ENCODE measurements at regions not wholly inside any gene's neighbourhood (a gene's known extent, or its start where the extent isn't known, plus 50 kb on each side); places are given as distances from the start of the nearest gene placed in this dataset.
"Not testable (repeated sequence)": the region's sequence is repeated elsewhere in the genome, so short reads cannot be mapped to it uniquely, and the experiment has no call there.

DNA sequence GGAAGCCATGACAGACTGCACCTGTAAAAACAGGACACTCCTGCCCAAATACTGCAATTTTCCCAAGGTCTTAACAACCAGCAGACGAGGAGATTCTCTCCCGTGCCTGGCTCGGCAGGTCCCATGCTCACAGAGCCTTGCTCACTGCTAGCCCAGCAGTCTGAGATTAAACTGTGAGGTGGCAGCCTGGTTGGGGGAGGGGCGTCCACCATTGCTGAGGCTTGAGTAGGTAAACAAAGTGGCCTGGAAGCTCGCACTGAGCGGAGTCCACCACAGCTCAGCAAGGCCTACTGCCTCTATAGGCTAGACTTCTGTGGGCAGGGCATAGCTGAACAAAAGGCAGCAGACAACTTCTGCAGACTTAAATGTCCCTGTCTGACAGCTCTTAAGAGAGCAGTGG is 80.3 kb downstream of the ANXA5 start:
- peaks cover 20% of the 10 kb centered on the region for H3K27me3 Mint-ChIP-seq
- H3K4me3 Mint-ChIP-seq; H3K4me1 Mint-ChIP-seq; H3K9me3 Mint-ChIP-seq; H3K27ac Mint-ChIP-seq; H3K36me3 Mint-ChIP-seq (ENCODE audit: low read depth); ATAC-seq (replicated peaks): not testable (repeated sequence)

DNA sequence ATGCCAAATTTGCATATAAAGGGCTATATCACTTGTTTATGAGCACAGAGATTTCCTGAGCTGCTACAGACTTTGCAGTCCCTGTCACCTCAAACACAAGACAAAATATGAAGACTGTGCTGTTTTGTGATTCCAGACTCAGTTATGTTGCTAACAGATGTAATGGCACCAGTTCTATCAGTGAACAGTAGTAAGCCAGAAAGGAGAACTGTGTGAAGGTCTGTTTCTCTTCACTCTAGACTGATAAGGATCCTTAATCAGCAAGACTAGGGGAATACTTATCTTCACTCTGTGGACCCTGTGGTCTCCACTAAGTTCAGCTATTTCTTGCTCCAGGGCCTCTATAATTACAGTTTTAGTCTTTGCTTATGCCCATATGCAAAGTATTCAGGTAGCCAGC is 82.7 kb downstream of the ANXA5 start:
- no peak for ATAC-seq (replicated peaks)
- H3K36me3 Mint-ChIP-seq (ENCODE audit: low read depth) = no peaks in the 10 kb centered on the region
- H3K9me3 Mint-ChIP-seq = no peaks in the 10 kb centered on the region
- no peak overlapping the region for H3K4me3 Mint-ChIP-seq
- H3K27me3 Mint-ChIP-seq = peaks cover 20% of the 10 kb centered on the region
- H3K4me1 Mint-ChIP-seq = no peaks in the 10 kb centered on the region
- H3K27ac Mint-ChIP-seq = no peak overlapping the region

DNA sequence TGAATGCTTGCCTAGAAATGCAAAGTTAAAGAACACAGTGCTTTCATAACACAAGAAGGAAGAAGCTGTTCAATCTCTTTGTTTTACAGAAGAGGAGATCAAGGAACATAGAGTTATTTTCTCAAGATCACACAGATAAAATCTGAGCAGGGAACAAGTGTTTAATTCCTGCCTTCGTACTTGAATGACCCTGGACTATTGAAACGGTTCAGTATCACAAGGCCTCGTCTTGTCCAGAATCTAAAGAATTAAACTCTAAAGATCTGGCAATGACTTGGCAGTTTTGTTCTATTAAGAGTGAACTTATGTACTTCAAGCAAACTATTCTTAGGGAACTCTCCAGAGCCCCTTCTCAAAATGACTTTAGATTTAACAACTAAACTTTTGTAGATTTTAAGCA is 97.7 kb downstream of the ANXA5 start:
- H3K9me3 Mint-ChIP-seq = no peaks in the 10 kb centered on the region
- H3K4me1 Mint-ChIP-seq = no peaks in the 10 kb centered on the region
- ATAC-seq (replicated peaks) = no peak
- no peaks in the 10 kb centered on the region for H3K36me3 Mint-ChIP-seq (ENCODE audit: low read depth)
- H3K27ac Mint-ChIP-seq = no peak overlapping the region
- H3K27me3 Mint-ChIP-seq = peaks cover 3% of the 10 kb centered on the region
- no peak overlapping the region for H3K4me3 Mint-ChIP-seq

DNA sequence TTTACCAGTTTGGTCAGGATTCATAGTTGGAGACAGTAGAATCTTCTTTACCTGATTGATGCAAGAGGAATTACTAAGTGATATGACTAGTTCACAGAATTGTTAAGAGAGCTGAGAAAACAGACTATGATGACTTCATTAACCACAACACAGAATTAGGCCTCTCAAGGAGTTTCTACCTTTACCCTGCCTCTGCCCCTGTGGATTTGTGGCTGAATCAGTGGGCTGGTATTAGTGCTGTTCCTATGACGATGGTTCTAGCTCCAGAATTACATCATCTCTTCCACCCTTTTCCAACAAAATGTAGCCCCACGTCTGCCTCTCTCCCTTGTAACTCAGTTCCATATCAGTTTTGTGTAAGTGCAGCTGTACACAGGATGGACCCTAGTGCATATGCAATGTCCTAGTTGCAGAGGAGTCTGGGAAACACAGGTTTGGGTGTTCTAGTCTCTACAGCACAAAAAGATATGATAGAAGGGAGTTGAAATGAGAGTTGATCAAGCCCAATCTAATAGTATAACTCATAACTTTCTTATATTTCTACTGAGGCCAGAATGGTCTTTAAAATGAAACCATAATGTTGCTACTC is 99.3 kb downstream of the ANXA5 start:
- Mint-ChIP-seq H3K4me1 (no peaks in the 10 kb centered on the region), H3K27ac (no peak overlapping the region), H3K4me3 (no peak overlapping the region), H3K27me3 (peaks cover 3% of the 10 kb centered on the region), H3K9me3 (no peaks in the 10 kb centered on the region), H3K36me3 (ENCODE audit: low read depth) (no peaks in the 10 kb centered on the region)
- ATAC-seq (replicated peaks) = peak; percentile 97

DNA sequence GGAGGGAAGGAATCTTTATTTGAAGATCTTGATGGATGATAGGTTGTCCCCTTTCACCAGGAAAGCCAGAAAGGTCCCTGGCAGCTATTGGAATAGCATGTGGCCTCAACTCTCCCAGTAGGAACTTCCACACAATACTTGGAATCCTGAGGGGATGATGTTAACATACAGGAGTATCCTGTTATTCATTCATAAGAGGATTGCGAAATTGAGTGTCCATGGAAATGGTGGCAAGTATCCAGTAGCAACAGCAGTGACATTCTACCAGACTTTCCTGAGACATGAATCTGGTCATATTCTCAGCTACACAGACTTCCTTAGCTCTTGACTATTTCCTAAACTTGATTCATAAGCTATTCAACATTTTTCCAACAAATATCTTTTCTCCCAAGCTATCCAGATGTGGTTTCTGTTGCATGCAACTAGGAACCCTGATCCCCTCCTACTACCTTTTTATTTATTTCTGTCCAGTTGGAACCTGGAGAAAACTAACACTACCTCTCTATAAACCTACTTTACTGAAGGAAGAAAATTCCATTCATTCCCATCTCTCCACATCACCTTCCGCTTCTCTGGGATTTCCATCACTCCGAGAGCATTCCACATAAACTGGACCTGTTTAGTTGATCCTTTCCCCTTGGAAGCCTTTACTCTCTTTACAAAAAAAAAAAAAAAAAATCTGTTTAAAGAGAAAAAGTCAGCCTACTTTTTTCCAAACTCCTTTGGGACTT is 101.8 kb downstream of the ANXA5 start:
- H3K4me1 Mint-ChIP-seq = no peaks in the 10 kb centered on the region
- no peak overlapping the region for H3K4me3 Mint-ChIP-seq
- peaks cover 11% of the 10 kb centered on the region for H3K27me3 Mint-ChIP-seq
- no peak overlapping the region for H3K27ac Mint-ChIP-seq
- no peaks in the 10 kb centered on the region for H3K9me3 Mint-ChIP-seq
- ATAC-seq (replicated peaks) = no peak
- no peaks in the 10 kb centered on the region for H3K36me3 Mint-ChIP-seq (ENCODE audit: low read depth)

DNA sequence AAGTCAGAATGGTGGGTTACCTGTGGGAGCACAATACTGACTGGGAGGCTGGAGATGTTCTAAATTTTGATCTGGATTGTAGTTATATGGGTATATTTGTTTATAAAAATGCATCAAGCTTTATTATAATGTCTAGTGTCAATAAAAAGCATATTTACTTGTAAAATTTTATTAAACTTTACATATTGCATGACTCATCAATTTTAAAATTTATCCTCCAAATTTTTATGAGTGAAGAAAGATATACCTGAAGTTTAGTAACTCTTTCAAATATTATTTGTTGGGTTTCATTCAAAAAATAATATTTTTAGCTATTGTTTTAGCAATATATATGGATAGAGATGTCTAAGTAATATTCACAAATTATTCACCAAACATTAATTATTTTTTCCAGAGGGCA is 103.0 kb downstream of the ANXA5 start:
- Mint-ChIP-seq H3K4me1 (no peaks in the 10 kb centered on the region), H3K4me3 (no peak overlapping the region), H3K36me3 (ENCODE audit: low read depth) (no peaks in the 10 kb centered on the region), H3K27me3 (peaks cover 14% of the 10 kb centered on the region), H3K27ac (no peak overlapping the region), H3K9me3 (no peaks in the 10 kb centered on the region)
- no peak for ATAC-seq (replicated peaks)

DNA sequence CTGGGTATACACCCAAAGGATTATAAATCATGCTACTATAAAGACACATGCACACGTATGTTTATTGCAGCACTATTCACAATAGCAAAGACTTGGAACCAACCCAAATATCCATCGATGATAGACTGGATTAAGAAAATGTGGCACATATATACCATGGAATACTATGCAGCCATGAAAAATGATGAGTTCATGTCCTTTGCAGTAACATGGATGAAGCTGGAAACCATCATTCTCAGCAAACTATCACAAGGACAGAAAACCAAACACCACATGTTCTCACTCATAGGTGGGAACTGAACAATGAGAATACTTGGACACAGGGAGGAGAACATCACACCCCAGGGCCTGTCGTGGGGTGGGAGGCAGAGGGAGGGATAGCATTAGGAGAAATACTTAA is 104.5 kb downstream of the ANXA5 start:
- H3K27me3 Mint-ChIP-seq = peaks cover 27% of the 10 kb centered on the region
- H3K36me3 Mint-ChIP-seq (ENCODE audit: low read depth); H3K4me3 Mint-ChIP-seq; H3K27ac Mint-ChIP-seq; ATAC-seq (replicated peaks); H3K9me3 Mint-ChIP-seq; H3K4me1 Mint-ChIP-seq: not testable (repeated sequence)

DNA sequence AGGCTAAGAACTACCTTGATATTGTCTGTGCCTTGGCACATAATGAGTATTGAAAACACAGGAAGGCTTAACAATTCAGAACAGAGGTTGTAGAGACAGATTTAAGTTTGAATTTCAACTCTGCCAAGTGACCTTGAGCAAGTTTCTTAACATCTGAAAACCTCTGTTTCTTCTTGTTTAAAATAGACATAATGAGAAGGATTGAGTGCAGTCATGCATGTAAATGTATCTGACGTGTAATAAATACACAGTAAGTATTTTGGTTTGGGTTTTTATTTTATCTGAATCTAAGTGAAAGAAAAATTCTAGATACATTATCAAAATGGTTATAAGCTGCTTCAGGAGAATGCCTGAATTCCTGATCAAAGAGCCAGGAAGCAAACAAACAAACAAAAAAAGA is 111.9 kb downstream of the ANXA5 start:
- no peaks in the 10 kb centered on the region for H3K36me3 Mint-ChIP-seq (ENCODE audit: low read depth)
- ATAC-seq (replicated peaks) = no peak
- H3K4me1 Mint-ChIP-seq = peaks cover 6% of the 10 kb centered on the region
- no peaks in the 10 kb centered on the region for H3K9me3 Mint-ChIP-seq
- H3K27ac Mint-ChIP-seq = no peak overlapping the region
- no peak overlapping the region for H3K4me3 Mint-ChIP-seq
- peaks cover 51% of the 10 kb centered on the region for H3K27me3 Mint-ChIP-seq

DNA sequence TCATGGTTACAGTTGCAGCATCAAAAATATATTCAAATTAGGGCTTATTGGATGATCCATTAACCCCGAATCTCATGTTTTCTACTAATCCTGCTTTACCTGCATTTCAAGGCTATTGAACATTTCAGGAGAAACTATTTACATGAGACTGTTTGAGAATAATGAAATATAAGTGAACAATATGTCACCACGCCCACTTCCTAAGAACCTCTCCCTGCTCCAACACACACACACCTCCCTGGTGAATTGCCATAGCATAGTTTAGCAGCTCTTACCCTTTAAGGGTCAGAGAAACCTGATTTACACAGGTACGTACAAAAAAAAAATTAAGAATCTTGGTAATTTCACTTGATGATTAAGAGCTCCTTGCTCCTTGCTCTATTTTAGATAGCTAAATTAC is 113.4 kb downstream of the ANXA5 start:
- ATAC-seq (replicated peaks) = no peak
- peaks cover 6% of the 10 kb centered on the region for H3K4me1 Mint-ChIP-seq
- no peak overlapping the region for H3K27ac Mint-ChIP-seq
- H3K9me3 Mint-ChIP-seq = no peaks in the 10 kb centered on the region
- H3K27me3 Mint-ChIP-seq = peaks cover 54% of the 10 kb centered on the region
- no peak overlapping the region for H3K4me3 Mint-ChIP-seq
- H3K36me3 Mint-ChIP-seq (ENCODE audit: low read depth) = no peaks in the 10 kb centered on the region

DNA sequence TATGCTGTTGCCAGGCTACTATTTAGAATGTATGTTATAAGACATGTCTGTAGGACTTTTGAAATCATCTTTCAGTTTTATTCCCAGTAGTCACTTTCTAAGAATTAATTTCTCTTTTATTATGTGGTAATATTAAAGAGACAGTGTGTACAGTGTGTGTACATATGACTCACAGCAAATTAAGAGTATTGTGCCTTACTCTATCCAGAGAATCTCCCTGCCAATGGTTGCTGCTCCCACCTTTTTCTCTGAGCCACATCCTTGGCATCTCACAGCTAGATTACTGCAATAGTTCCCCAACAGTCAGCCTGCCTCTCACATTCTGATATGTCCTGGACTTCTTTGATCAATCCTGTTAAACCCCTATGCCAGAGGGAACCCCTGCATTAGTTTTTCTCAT is 114.5 kb downstream of the ANXA5 start:
- no peak overlapping the region for H3K27ac Mint-ChIP-seq
- peaks cover 48% of the 10 kb centered on the region for H3K27me3 Mint-ChIP-seq
- peaks cover 6% of the 10 kb centered on the region for H3K4me1 Mint-ChIP-seq
- no peaks in the 10 kb centered on the region for H3K9me3 Mint-ChIP-seq
- no peak for ATAC-seq (replicated peaks)
- no peaks in the 10 kb centered on the region for H3K36me3 Mint-ChIP-seq (ENCODE audit: low read depth)
- H3K4me3 Mint-ChIP-seq = no peak overlapping the region

DNA sequence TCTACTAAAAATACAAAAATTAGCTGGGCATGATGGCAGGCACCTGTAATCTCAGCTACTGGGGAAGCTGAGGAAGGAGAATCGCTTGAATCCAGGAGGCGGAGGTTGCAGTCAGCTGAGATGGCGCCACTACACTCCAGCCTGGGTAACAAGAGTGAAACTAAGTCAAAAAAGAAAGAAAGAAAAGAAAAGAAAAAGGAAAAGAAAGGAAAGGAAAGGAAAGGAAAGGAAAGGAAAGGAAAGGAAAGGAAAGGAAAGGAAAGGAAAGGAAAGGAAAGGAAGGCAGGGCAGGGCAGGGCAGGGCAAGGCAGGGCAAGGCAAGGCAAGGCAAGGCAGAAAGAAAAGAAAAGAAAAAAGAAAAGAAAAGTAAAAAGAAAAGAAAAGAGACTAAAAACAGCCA is 121.4 kb downstream of the ANXA5 start:
- H3K36me3 Mint-ChIP-seq (ENCODE audit: low read depth); ATAC-seq (replicated peaks); H3K9me3 Mint-ChIP-seq; H3K4me1 Mint-ChIP-seq; H3K27ac Mint-ChIP-seq; H3K4me3 Mint-ChIP-seq: not testable (repeated sequence)
- peaks cover 33% of the 10 kb centered on the region for H3K27me3 Mint-ChIP-seq

DNA sequence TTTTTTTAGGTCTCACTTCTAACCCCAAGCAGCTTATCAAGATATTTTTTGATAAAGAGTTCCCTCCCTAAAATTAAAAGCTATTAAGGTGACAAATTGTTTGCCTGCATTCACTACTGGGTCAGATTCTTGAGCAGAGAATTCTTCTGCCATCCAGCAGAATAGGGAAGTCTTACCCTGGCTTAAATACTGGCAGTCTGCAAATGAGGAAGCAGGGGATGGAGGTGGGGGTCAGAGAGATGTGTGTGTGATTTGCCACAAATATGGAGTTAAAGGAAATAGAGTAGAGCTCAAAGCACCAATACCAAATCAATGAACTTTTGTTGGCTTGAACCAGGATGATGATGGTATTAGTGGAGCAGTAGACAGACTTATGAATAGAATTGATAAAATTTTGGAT is 122.2 kb downstream of the ANXA5 start:
- no peaks in the 10 kb centered on the region for H3K9me3 Mint-ChIP-seq
- no peaks in the 10 kb centered on the region for H3K36me3 Mint-ChIP-seq (ENCODE audit: low read depth)
- no peak overlapping the region for H3K4me3 Mint-ChIP-seq
- no peaks in the 10 kb centered on the region for H3K4me1 Mint-ChIP-seq
- peaks cover 40% of the 10 kb centered on the region for H3K27me3 Mint-ChIP-seq
- no peak overlapping the region for H3K27ac Mint-ChIP-seq
- no peak for ATAC-seq (replicated peaks)

DNA sequence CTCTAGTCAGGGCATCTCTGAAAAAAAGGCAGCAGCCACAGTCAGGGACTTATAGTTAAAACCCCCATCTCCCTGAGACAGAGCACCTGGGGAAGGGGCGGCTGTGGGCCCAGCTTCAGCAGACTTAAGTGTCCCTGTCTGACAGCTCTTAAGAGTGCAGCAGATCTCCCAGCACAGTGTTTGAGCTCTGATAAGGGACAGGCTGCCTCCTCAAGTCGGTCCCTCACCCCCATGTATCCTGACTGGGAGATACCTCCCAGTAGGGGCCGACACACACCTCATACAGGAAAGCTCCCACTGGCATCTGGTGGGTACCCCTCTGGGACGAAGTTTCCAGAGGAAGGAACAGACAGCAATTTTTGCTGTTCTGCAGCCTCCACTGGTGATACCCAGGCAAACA is 129.0 kb downstream of the ANXA5 start:
- peaks cover 33% of the 10 kb centered on the region for H3K27me3 Mint-ChIP-seq
- H3K27ac Mint-ChIP-seq = no peak overlapping the region
- H3K9me3 Mint-ChIP-seq = no peaks in the 10 kb centered on the region
- ATAC-seq (replicated peaks) = no peak
- H3K4me3 Mint-ChIP-seq = no peak overlapping the region
- no peaks in the 10 kb centered on the region for H3K36me3 Mint-ChIP-seq (ENCODE audit: low read depth)
- no peaks in the 10 kb centered on the region for H3K4me1 Mint-ChIP-seq

DNA sequence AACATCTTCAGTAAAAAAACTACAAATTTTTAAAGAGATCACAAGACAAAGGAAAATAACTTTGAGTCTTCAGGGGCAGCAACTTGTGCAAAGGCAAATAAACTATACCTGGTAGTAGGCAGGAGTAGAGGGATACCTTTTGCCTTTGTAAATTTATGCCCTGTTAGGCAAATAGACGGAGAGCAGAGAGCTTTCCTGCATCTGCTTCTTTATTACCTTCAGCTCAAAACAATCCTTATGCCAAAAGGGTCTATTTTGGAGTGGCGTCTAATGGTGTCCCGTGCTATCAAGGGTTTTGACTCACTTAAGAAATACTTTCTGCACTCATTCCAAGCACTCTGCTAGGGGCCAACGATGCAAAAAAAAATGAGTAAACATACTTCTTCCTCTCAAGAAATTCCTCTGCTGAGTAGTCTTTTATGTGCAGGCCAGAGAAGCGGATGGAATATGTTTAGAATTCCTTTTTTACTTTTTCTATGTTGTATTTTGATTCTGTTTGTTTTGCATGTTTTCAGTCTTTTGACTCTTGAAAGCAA is 131.9 kb downstream of the ANXA5 start:
- H3K4me1 Mint-ChIP-seq = no peaks in the 10 kb centered on the region
- no peak for ATAC-seq (replicated peaks)
- H3K27ac Mint-ChIP-seq = no peak overlapping the region
- H3K27me3 Mint-ChIP-seq = peaks cover 34% of the 10 kb centered on the region
- H3K9me3 Mint-ChIP-seq = no peaks in the 10 kb centered on the region
- no peak overlapping the region for H3K4me3 Mint-ChIP-seq
- H3K36me3 Mint-ChIP-seq (ENCODE audit: low read depth) = no peaks in the 10 kb centered on the region

DNA sequence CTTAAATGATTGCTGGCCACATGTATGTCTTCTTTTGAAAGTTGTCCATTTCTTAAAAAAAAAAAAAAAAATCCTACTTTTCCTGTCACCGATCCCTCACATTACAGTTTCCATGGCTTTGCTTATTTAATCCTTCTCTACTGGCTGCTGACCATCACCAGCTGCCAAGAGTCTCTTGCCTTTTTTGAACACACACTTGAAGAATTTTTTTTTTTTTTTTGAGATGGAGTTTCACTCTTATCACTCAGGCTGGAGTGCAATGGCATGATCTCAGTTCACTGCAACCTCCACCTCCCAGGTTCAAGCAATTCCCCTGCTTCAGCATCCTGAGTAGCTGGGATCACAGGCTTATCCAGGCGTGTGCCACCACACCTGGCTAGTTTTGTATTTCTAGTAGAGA is 134.0 kb downstream of the ANXA5 start:
- Mint-ChIP-seq H3K36me3 (ENCODE audit: low read depth) (no peaks in the 10 kb centered on the region), H3K4me3 (no peak overlapping the region), H3K27me3 (peaks cover 22% of the 10 kb centered on the region), H3K4me1 (no peaks in the 10 kb centered on the region), H3K27ac (no peak overlapping the region), H3K9me3 (no peaks in the 10 kb centered on the region)
- ATAC-seq (replicated peaks) = no peak

Data from activated T-helper 17 cell treated with anti-CD3 and anti-CD28 coated beads, Interleukin-2, amount 50 U/mL, for 72 hours (primary cell).